Ishikawa (cell line): ENCODE measurements at regions not wholly inside any gene's neighbourhood (a gene's known extent, or its start where the extent isn't known, plus 50 kb on each side); places are given as distances from the start of the nearest gene placed in this dataset.

ENCODE experiments used
- CEBPB ChIP-seq: IDR thresholded peaks from 2 replicates; pipeline ENCODE4 v1.6.1; 2012
- CREB1 ChIP-seq: IDR thresholded peaks from 2 replicates; pipeline ENCODE4 v1.6.1; 2012; ENCODE audit warnings: low read depth
- EGR1 ChIP-seq: IDR thresholded peaks from 2 replicates; pipeline ENCODE4 v1.6.1; 2012
- EP300 ChIP-seq: IDR thresholded peaks from 2 replicates; pipeline ENCODE4 v1.6.1; 2012; ENCODE audit warnings: borderline replicate concordance
- FOXM1 ChIP-seq: IDR thresholded peaks from 2 replicates; pipeline ENCODE4 v1.6.1; 2012; ENCODE audit warnings: low read depth, borderline replicate concordance
- NFIC ChIP-seq: IDR thresholded peaks from 2 replicates; pipeline ENCODE4 v1.6.1; 2012
- RAD21 ChIP-seq: IDR thresholded peaks from 2 replicates; pipeline ENCODE4 v1.6.1; 2012; ENCODE audit warnings: low read depth
- TAF1 ChIP-seq: IDR thresholded peaks from 2 replicates; pipeline ENCODE4 v1.6.1; 2012; ENCODE audit warnings: low read depth, mild to moderate bottlenecking
- TCF12 ChIP-seq: IDR thresholded peaks from 2 replicates; pipeline ENCODE4 v1.6.1; 2012; ENCODE audit warnings: low read depth
- TEAD4 ChIP-seq: IDR thresholded peaks from 2 replicates; pipeline ENCODE4 v1.6.1; 2012
- USF1 ChIP-seq: IDR thresholded peaks from 2 replicates; pipeline ENCODE4 v1.6.1; 2012
- YY1 ChIP-seq: IDR thresholded peaks from 2 replicates; pipeline ENCODE4 v1.6.1; 2012; ENCODE audit warnings: low read depth
- ZBTB7A ChIP-seq: IDR thresholded peaks from 2 replicates; pipeline ENCODE4 v1.6.1; 2012; ENCODE audit warnings: low read depth
- TF ChIP-seq, protein P1 (sequence below): IDR thresholded peaks from 2 replicates; pipeline ENCODE4 v1.6.1; 2012; ENCODE audit warnings: low read depth, mild to moderate bottlenecking
- TF ChIP-seq, protein P2 (sequence below): IDR thresholded peaks from 2 replicates; pipeline ENCODE4 v1.6.1; 2012

DNA sequence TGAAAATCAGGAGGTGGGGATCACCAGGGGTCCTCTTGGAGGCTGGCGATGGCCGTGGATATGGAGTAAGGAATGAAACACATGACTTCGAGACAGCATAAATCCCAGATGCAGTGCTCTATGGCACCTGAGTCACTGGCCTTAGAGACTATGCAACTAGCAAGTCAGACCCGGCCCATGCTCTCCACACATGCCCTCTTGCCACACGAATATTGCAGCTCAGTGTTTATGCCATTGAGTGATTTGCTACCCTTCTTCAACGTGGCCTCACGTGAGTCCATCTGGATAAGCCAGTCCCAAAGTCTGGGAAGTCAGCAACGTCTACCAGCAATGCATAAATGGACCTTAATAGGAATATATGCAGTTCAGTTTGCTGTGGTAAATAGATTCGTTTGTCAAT lies 466.3 kb downstream of the CD83 start:
- TF ChIP-seq EGR1 (no peak), ZBTB7A (no peak), CREB1 (no peak), TAF1 (no peak), TCF12 (no peak), USF1 (no peak), EP300 (no peak)
- TF ChIP-seq, protein P1, sequence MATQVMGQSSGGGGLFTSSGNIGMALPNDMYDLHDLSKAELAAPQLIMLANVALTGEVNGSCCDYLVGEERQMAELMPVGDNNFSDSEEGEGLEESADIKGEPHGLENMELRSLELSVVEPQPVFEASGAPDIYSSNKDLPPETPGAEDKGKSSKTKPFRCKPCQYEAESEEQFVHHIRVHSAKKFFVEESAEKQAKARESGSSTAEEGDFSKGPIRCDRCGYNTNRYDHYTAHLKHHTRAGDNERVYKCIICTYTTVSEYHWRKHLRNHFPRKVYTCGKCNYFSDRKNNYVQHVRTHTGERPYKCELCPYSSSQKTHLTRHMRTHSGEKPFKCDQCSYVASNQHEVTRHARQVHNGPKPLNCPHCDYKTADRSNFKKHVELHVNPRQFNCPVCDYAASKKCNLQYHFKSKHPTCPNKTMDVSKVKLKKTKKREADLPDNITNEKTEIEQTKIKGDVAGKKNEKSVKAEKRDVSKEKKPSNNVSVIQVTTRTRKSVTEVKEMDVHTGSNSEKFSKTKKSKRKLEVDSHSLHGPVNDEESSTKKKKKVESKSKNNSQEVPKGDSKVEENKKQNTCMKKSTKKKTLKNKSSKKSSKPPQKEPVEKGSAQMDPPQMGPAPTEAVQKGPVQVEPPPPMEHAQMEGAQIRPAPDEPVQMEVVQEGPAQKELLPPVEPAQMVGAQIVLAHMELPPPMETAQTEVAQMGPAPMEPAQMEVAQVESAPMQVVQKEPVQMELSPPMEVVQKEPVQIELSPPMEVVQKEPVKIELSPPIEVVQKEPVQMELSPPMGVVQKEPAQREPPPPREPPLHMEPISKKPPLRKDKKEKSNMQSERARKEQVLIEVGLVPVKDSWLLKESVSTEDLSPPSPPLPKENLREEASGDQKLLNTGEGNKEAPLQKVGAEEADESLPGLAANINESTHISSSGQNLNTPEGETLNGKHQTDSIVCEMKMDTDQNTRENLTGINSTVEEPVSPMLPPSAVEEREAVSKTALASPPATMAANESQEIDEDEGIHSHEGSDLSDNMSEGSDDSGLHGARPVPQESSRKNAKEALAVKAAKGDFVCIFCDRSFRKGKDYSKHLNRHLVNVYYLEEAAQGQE, result no peak

GRCh38 chr6:14584450-14584849 lies 466.9 kb downstream of the CD83 start:
- TF ChIP-seq TEAD4, result no peak
- TF ChIP-seq, protein P1, result no peak
- TF ChIP-seq ZBTB7A, result no peak

GRCh38 chr6:14585689-14586088 lies 468.1 kb downstream of the CD83 start:
- TF ChIP-seq NFIC (no peak), FOXM1 (no peak), ZBTB7A (no peak), TCF12 (no peak), EP300 (no peak), EGR1 (no peak), TEAD4 (no peak), CREB1 (no peak)

- TF ChIP-seq TCF12 (no peak), USF1 (no peak), TAF1 (no peak), YY1 (no peak), TEAD4 (no peak)
Observed at GRCh38 chr6:14589175-14589574, 471.6 kb downstream of the CD83 start.

- TF ChIP-seq ZBTB7A (no peak), TEAD4 (no peak), NFIC (no peak), FOXM1 (no peak), CREB1 (no peak), EP300 (no peak), YY1 (no peak), USF1 (no peak)
Observed at GRCh38 chr6:14590586-14590985, 473.0 kb downstream of the CD83 start.

DNA sequence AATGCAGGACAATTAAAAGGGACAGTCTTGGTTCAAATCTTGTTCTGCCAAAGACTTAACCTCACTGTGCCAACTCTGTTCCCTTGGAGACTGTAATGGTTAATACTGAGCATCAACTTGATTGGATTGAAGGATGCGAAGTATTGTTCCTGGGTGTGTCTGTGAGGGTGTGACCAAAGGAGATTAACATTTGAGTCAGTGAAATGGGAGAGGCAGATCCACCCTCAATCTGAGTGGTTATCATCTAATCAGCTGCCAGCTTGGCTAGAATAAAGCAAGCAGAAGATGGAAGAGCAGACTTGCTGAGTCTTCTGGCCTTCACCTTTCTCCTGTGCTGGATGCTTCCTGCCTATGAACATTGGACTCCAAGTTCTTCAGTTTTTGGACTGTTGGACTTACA lies 474.4 kb downstream of the CD83 start:
- no peak for TF ChIP-seq USF1

DNA sequence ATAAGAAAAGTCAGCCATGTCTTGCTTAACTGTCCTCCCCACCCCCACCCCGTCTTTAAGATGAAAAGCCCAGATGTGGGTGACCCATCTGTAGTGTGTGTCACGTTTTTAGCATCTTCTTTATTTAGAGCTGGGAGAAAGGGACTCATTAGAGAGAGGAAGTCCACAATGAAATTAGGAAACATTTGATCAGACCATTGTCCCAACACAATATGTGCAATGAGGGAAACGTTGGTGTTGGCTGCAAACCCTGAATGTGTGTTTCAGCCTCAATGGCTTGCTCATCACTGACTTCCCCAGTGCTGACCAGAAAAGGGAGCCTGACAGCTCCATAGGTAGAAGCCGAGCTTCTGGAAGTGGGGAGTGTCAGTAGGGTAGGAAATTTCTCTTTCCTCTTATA lies 475.7 kb downstream of the CD83 start:
- TF ChIP-seq TCF12, result no peak

- TF ChIP-seq, protein P2, sequence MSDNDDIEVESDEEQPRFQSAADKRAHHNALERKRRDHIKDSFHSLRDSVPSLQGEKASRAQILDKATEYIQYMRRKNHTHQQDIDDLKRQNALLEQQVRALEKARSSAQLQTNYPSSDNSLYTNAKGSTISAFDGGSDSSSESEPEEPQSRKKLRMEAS, result no peak
- no peak for TF ChIP-seq NFIC
- no peak for TF ChIP-seq TEAD4
- no peak for TF ChIP-seq TCF12
- TF ChIP-seq EP300, result no peak
- no peak for TF ChIP-seq FOXM1
- TF ChIP-seq YY1, result no peak
- no peak for TF ChIP-seq RAD21
- TF ChIP-seq CEBPB, result no peak
- no peak for TF ChIP-seq CREB1
- TF ChIP-seq, protein P1, result no peak
- TF ChIP-seq TAF1, result no peak
- TF ChIP-seq EGR1, result no peak
- no peak for TF ChIP-seq USF1
- no peak for TF ChIP-seq ZBTB7A
Observed at GRCh38 chr6:14595751-14596150, 478.2 kb downstream of the CD83 start.
